Activated CD4-positive, alpha-beta T cell treated with anti-CD3 and anti-CD28 coated beads, Interleukin-10, Interleukin-2, amounts not matched to agents 100 ng/mL and 50 ng/mL, durations not matched to agents 16 hours and 8 hours (primary cell): ENCODE measurements at regions not wholly inside any gene's neighbourhood (a gene's known extent, or its start where the extent isn't known, plus 50 kb on each side); places are given as distances from the start of the nearest gene placed in this dataset.

Experiments
- DNase-seq: peaks from one replicate; pipeline ENCODE4 v3.0.0-alpha.2; 2020

GRCh38 chr10:128694168-128694850, 568.1 kb upstream of the MKI67 start:
- no peak for DNase-seq

GRCh38 chr10:128694851-128695725, 568.9 kb upstream of the MKI67 start:
- DNase-seq: no peak

GRCh38 chr10:128695931-128696330, 569.7 kb upstream of the MKI67 start:
- no peak for DNase-seq

GRCh38 chr10:128697437-128697836, 571.2 kb upstream of the MKI67 start:
- no peak for DNase-seq

GRCh38 chr10:128701381-128701780, 575.2 kb upstream of the MKI67 start:
- no peak for DNase-seq

GRCh38 chr10:128701837-128702236, 575.6 kb upstream of the MKI67 start:
- DNase-seq: no peak

- no peak for DNase-seq
Observed at GRCh38 chr10:128704716-128705115, 578.5 kb upstream of the MKI67 start.

GRCh38 chr10:128708182-128708581, 582.0 kb upstream of the MKI67 start:
- no peak for DNase-seq

GRCh38 chr10:128709686-128710085, 583.5 kb upstream of the MKI67 start:
- no peak for DNase-seq

GRCh38 chr10:128710098-128710797, 584.0 kb upstream of the MKI67 start:
- no peak for DNase-seq

GRCh38 chr10:128710798-128711183, 584.6 kb upstream of the MKI67 start:
- DNase-seq: no peak

- DNase-seq: no peak
Observed at GRCh38 chr10:128711806-128712205, 585.6 kb upstream of the MKI67 start.

- DNase-seq: no peak
Observed at GRCh38 chr10:128712661-128713400, 586.6 kb upstream of the MKI67 start.

- DNase-seq: no peak
Observed at GRCh38 chr10:128713471-128713870, 587.2 kb upstream of the MKI67 start.

- no peak for DNase-seq
Observed at GRCh38 chr10:128713874-128714570, 587.8 kb upstream of the MKI67 start.

GRCh38 chr10:128714644-128715415, 588.6 kb upstream of the MKI67 start:
- DNase-seq: no peak

- DNase-seq: no peak
Observed at GRCh38 chr10:128716181-128716580, 590.0 kb upstream of the MKI67 start.

- DNase-seq: no peak
Observed at GRCh38 chr10:128721963-128722445, 595.8 kb upstream of the MKI67 start.

- no peak for DNase-seq
Observed at GRCh38 chr10:128722947-128723346, 596.7 kb upstream of the MKI67 start.

- DNase-seq: no peak
Observed at GRCh38 chr10:128723631-128724205, 597.5 kb upstream of the MKI67 start.

- no peak for DNase-seq
Observed at GRCh38 chr10:128725531-128725930, 599.3 kb upstream of the MKI67 start.
